ENCODE measurements at regions not wholly inside any gene's neighbourhood (a gene's known extent, or its start where the extent isn't known, plus 50 kb on each side); places are given as distances from the start of the nearest gene placed in this dataset.

GRCh38 chr16:26651884-26652283 lies 414.8 kb upstream of the C16orf82 start:
- TF ChIP-seq, protein P1, sequence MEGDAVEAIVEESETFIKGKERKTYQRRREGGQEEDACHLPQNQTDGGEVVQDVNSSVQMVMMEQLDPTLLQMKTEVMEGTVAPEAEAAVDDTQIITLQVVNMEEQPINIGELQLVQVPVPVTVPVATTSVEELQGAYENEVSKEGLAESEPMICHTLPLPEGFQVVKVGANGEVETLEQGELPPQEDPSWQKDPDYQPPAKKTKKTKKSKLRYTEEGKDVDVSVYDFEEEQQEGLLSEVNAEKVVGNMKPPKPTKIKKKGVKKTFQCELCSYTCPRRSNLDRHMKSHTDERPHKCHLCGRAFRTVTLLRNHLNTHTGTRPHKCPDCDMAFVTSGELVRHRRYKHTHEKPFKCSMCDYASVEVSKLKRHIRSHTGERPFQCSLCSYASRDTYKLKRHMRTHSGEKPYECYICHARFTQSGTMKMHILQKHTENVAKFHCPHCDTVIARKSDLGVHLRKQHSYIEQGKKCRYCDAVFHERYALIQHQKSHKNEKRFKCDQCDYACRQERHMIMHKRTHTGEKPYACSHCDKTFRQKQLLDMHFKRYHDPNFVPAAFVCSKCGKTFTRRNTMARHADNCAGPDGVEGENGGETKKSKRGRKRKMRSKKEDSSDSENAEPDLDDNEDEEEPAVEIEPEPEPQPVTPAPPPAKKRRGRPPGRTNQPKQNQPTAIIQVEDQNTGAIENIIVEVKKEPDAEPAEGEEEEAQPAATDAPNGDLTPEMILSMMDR (IDR thresholded peaks at IDR 0.05) = no peak
- TF ChIP-seq POLR2A (IDR thresholded peaks at IDR 0.05) = no peak
